K562 (cell line): ENCODE measurements at regions not wholly inside any gene's neighbourhood (a gene's known extent, or its start where the extent isn't known, plus 50 kb on each side); places are given as distances from the start of the nearest gene placed in this dataset.
A peak's percentile ranks its signal among the peaks of the same experiment; 100 is the strongest.

Source experiments
- ATAC-seq: fragments of 200-7000 bp; cut with Tn5 transposase; 3 replicates; pipeline ENCODE4 v1.9.1; 2020; ENCODE audit warnings: moderate library complexity
- BruUV-seq: library from RNA; stranded (reverse); fragments of 400-500 nt; replicated peaks from 2 replicates; lab custom pipeline; 2021; lab: Mats Ljungman, UMichigan
- CTCF ChIA-PET: fragments of 300-600 bp; formaldehyde crosslinking; extraction: SDS; loops from one replicate; lab custom pipeline; 2021; ENCODE audit warnings: low intra/inter-chr PET ratio; lab: Yijun Ruan, JAX
- POLR2A ChIA-PET: fragments of 300-600, 350-650 bp; sonication (Branson Sonifier 250); formaldehyde crosslinking; extraction: SDS; loops from one replicate; lab custom pipeline; 2021; ENCODE audit warnings: antibody characterized with exemption, inconsistent platforms; lab: Yijun Ruan, JAX
- DNase-seq, 4 experiments: peaks; one replicate each; pipeline versions ENCODE4 v3.0.0 to v3.0.0-alpha.2; 2011 to 2018; ENCODE audit warnings: low spot score in 3 of 4, mixed read lengths in 3 of 4; ENCODE audit errors: extremely low read depth in 1 of 4
- FAIRE-seq: peaks from 2 replicates; lab custom pipeline; 2011; peaks lifted over from hg19 to GRCh38; lab: Jason Lieb, UNC
- H2AFZ ChIP-seq: 2 replicates; pipeline ENCODE4 v1.6.0; 2011; ENCODE audit warnings: low read depth, low read length, control low read depth, inconsistent platforms
- H3K27ac ChIP-seq: fragments of 200-600 bp; 3 replicates; pipeline ENCODE4 v1.8.0; 2011; ENCODE audit warnings: low read depth, mild to moderate bottlenecking, control low read depth, inconsistent platforms, low read length, moderate library complexity, mixed read lengths; ENCODE audit errors: extremely low read depth
- H3K27me3 ChIP-seq, 2 experiments: fragments of 300-600 bp in 1 of 2; 2 replicates in 1 of 2; 3 replicates in 1 of 2; pipeline versions ENCODE4 v1.6.0 to v1.8.0; 2011; ENCODE audit warnings: inconsistent platforms in 2 of 2, low read length in 2 of 2, mild to moderate bottlenecking in 1 of 2, mixed read lengths in 1 of 2, moderate library complexity in 1 of 2; ENCODE audit not compliant: control insufficient read depth in 2 of 2, insufficient read depth in 2 of 2
- H3K36me3 ChIP-seq: fragments of 300-600 bp; 3 replicates; pipeline ENCODE4 v1.8.0; 2011; ENCODE audit warnings: mild to moderate bottlenecking, low read length, inconsistent platforms; ENCODE audit not compliant: control insufficient read depth, insufficient read depth
- H3K4me1 ChIP-seq, 2 experiments: fragments of 200-600 bp in 1 of 2; replicated peaks in 1 of 2; 2 replicates in 1 of 2; 3 replicates in 1 of 2; pipeline versions ENCODE4 v1.5.1 to v1.8.0; 2011; ENCODE audit warnings: inconsistent platforms in 2 of 2, low read length in 2 of 2, mild to moderate bottlenecking in 1 of 2, mixed read lengths in 1 of 2, moderate library complexity in 1 of 2; ENCODE audit not compliant: control insufficient read depth in 2 of 2, insufficient read depth in 2 of 2
- H3K4me2 ChIP-seq: 2 replicates; pipeline ENCODE4 v1.6.1; 2011; ENCODE audit warnings: low read length, control low read depth, inconsistent platforms, mixed read lengths; ENCODE audit not compliant: insufficient read depth
- H3K4me3 ChIP-seq: fragments of 200-600 bp; sonication (generic), shearing (Covaris generic); 2 replicates; pipeline ENCODE4 v1.5.1; 2016; ENCODE audit warnings: control low read depth, inconsistent platforms
- H3K79me2 ChIP-seq: fragments of 200-600 bp; 3 replicates; pipeline ENCODE4 v1.8.0; 2011; ENCODE audit warnings: low read length, inconsistent platforms; ENCODE audit not compliant: control insufficient read depth, insufficient read depth
- H3K9ac ChIP-seq, 2 experiments: 2 replicates each; pipeline versions ENCODE4 v1.6.0 to v1.6.1; 2011; ENCODE audit warnings: low read depth in 2 of 2, low read length in 2 of 2, control low read depth in 1 of 2, inconsistent platforms in 1 of 2, mild to moderate bottlenecking in 1 of 2, mixed read lengths in 1 of 2; ENCODE audit not compliant: insufficient read depth in 1 of 2
- H3K9me1 ChIP-seq: one replicate; pipeline ENCODE4 v1.6.0; 2011; ENCODE audit warnings: inconsistent platforms, mild to moderate bottlenecking, low read length, moderate library complexity; ENCODE audit not compliant: control insufficient read depth, insufficient read depth
- H3K9me3 ChIP-seq: replicated peaks from 2 replicates; pipeline ENCODE4 v1.5.1; 2011; ENCODE audit warnings: low read depth, low read length, inconsistent platforms; ENCODE audit not compliant: control insufficient read depth, insufficient read depth
- H4K20me1 ChIP-seq: replicated peaks from 2 replicates; pipeline ENCODE4 v1.6.1; 2011; ENCODE audit warnings: low read length, inconsistent platforms, mixed read lengths; ENCODE audit not compliant: control insufficient read depth, insufficient read depth
- IFI16 ChIP-seq: fragments of 250-450 bp; sonication (Bioruptor Pico); IDR thresholded peaks from 2 replicates; pipeline ENCODE4 v2.1.2; 2022; ENCODE audit warnings: mild to moderate bottlenecking, inconsistent platforms
- MAFK ChIP-seq: IDR thresholded peaks from 2 replicates; pipeline ENCODE4 v1.6.1; 2011; ENCODE audit warnings: low read length, improper control_type of control experiment
- XRCC5 ChIP-seq: fragments of 200-400 bp; formaldehyde crosslinking; IDR thresholded peaks from 2 replicates; pipeline ENCODE4 v1.6.1; 2017; ENCODE audit warnings: low read depth, mild to moderate bottlenecking, low read length
- ZBTB7A ChIP-seq: IDR thresholded peaks from 2 replicates; pipeline ENCODE4 v1.6.1; 2011; ENCODE audit warnings: low read depth, mild to moderate bottlenecking, low read length, moderate library complexity, borderline replicate concordance; ENCODE audit not compliant: control insufficient read depth
- ZFP1 ChIP-seq: fragments of 450-650 bp; formaldehyde crosslinking; IDR thresholded peaks from 2 replicates; pipeline ENCODE4 v1.4.0; 2020; ENCODE audit warnings: mild to moderate bottlenecking, mixed read lengths
- ZKSCAN3 ChIP-seq: fragments of 250-450 bp; sonication (Bioruptor Pico); IDR thresholded peaks from 2 replicates; pipeline ENCODE4 v1.4.0; 2020
- ZNF134 ChIP-seq: fragments of 250-450 bp; sonication (Bioruptor Pico); conservative IDR thresholded peaks from 2 replicates; pipeline ENCODE4 v1.4.0; 2020
- ZNF316 ChIP-seq: fragments of 450-650 bp; IDR thresholded peaks from 2 replicates; pipeline ENCODE4 v1.6.1; 2016
- WGBS: fragments of 100-300 bp; shearing (Covaris generic); methylation state at CpG from one replicate; pipeline ENCODE4 v1.1.6; 2016; ENCODE audit warnings: low coverage, mixed read lengths; ENCODE audit not compliant: insufficient coverage; ENCODE audit errors: missing lambda C conversion rate; 5-methylcytosine and 5-hydroxymethylcytosine counted together
- in situ Hi-C: fragments of 300-500 bp; cut with MboI; formaldehyde crosslinking; loops from 4 replicates; pipeline ENCODE4 v1.15.0; 2018; ENCODE audit warnings: inconsistent platforms, mixed read lengths
- intact Hi-C: fragments of 100-400 bp; cut with micrococcal nuclease; formaldehyde crosslinking; loops from 2 replicates; pipeline ENCODE4 v1.14.2; 2022
- TF ChIP-seq, protein P1 (sequence below): fragments of 250-450 bp; sonication (Bioruptor Pico); IDR thresholded peaks from 2 replicates; pipeline ENCODE4 v1.4.0; 2020; ENCODE audit warnings: borderline replicate concordance
- TF ChIP-seq, protein P2 (sequence below): sonication (generic); formaldehyde crosslinking; IDR thresholded peaks from 2 replicates; pipeline ENCODE4 v1.5.0; 2020; ENCODE audit warnings: missing genetic modification reagents
- TF ChIP-seq, protein P3 (sequence below): fragments of 250-450 bp; sonication (Bioruptor Pico); IDR thresholded peaks from 2 replicates; pipeline ENCODE4 v1.4.0; 2020; ENCODE audit warnings: mild to moderate bottlenecking

DNA sequence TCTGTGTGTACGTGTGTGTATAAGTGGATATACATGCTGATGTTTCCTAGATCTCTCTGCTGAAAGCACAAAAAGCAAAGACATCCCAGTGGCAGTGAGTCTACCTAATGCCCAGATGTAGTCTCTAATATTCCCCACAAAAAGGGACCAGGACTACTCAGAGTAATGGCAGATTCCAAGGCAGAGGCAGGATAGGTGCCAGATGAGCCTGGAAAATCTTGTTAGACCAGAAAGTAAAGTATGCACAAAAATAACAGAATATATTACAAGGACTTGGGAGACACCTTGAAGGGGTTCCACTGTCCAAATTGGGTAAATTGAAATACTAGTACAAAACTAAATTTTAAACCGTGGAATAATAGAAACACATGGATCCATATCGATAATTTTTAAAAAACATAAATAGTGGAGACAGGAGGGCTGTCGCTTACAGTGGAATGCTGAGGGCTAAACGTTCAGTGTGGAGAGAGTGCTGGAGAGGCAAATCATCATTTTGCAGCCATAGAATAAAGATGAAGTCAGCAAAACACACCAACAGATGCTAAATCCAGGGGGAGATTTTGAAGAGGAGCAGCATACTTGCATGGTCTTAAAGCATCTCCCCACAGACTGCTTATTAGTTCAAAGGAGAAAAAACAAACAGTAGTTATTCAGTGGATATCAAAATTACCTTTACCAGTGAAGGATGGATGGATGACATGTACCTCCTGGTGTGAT is 123.4 kb upstream of the TSPAN5 start:
- Histone ChIP-seq H4K20me1 (no peaks in the 10 kb centered on the region), H3K9me3 (no peaks in the 10 kb centered on the region), H3K27ac (no peak overlapping the region), H3K4me1 (peaks cover 9 to 17% of the 10 kb centered on the region in 2 experiments; a peak in 4 of 5 replicates), H3K4me3 (no peak overlapping the region), H3K79me2 (no peaks in the 10 kb centered on the region), H3K27me3 (peaks cover 0 to 5% of the 10 kb centered on the region in 2 experiments; a peak in 1 of 5 replicates), H3K36me3 (no peaks in the 10 kb centered on the region), H3K9me1 (no peaks in the 10 kb centered on the region), H3K4me2 (no peak overlapping the region), H2AFZ (no peak overlapping the region), H3K9ac (no peak overlapping the region)
- no peak for DNase-seq
- no TSS peak for BruUV-seq
- 24% methylated on average over 5 of the region's 5 CpGs for WGBS
- CTCF ChIA-PET: no interaction called here
- TF ChIP-seq MAFK (0 out of 2 replicates have a peak, but pooled peaks have one; percentile 6), ZNF316 (peak; percentile 50), XRCC5 (no peak)
- FAIRE-seq: no peak
- ATAC-seq: no peak
- in situ Hi-C loops (no loop called here), intact Hi-C loops (loop anchor here (5.0 to 10.0 kb wide), 2 partner anchors 56 to 143 kb away; partner anchors contain the start of gene EIF4E)
- POLR2A ChIA-PET: interaction anchor here (1.7 kb wide), 1 partner anchor 10 kb away, joined by 11 read pairs; no protein-coding TSS in a partner anchor

DNA sequence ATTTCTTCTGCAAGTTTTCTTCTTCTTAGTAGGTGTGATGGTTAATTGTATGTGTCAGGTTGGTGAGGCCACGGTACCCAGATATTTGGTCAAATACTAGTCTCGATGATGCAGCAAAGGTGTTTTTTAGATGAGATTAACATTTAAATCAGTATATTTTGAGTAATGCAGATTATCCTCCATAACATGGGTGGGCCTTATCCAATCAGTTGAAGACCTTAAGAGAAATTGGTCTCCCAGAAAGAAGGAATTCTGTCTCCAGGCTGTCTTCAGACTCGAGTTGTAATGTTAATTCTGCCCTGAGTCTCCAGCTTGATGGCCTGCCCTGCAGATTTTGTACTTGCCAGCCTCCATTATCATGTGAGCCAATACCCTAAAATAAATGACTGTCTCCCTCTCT is 122.5 kb upstream of the TSPAN5 start:
- no peak for FAIRE-seq
- no peak overlapping the region for H2AFZ ChIP-seq
- no peaks in the 10 kb centered on the region for H3K9me1 ChIP-seq
- no TSS peak for BruUV-seq
- no peak for DNase-seq
- intact Hi-C loops: loop anchor here (1.0 to 10.0 kb wide), 3 partner anchors 20 to 144 kb away; partner anchors contain the start of gene EIF4E
- no peaks in the 10 kb centered on the region for H3K36me3 ChIP-seq
- ChIA-PET CTCF (no interaction called here), POLR2A (interaction anchor here (1.0 to 1.9 kb wide), 3 partner anchors 9 to 149 kb away, joined by 6 to 11 read pairs (median 9); partner anchors contain the start of gene EIF4E)
- in situ Hi-C loops: no loop called here
- WGBS: 24% methylated on average over 3 of the region's 3 CpGs
- no peaks in the 10 kb centered on the region for H3K9me3 ChIP-seq
- H3K9ac ChIP-seq: no peak overlapping the region
- peaks cover 9 to 17% of the 10 kb centered on the region in 2 experiments; a peak in 4 of 5 replicates for H3K4me1 ChIP-seq
- no peak overlapping the region for H3K4me2 ChIP-seq
- no peak overlapping the region for H3K27ac ChIP-seq
- ATAC-seq: no peak
- H3K4me3 ChIP-seq: no peak overlapping the region
- H3K27me3 ChIP-seq: peaks cover 0 to 5% of the 10 kb centered on the region in 2 experiments; a peak in 1 of 5 replicates
- H4K20me1 ChIP-seq: no peaks in the 10 kb centered on the region
- H3K79me2 ChIP-seq: no peaks in the 10 kb centered on the region
- no peak for TF ChIP-seq ZFP1 (CRISPR knock-in tag)
- no peak for TF ChIP-seq ZKSCAN3 (CRISPR knock-in tag)
- TF ChIP-seq, protein P1, sequence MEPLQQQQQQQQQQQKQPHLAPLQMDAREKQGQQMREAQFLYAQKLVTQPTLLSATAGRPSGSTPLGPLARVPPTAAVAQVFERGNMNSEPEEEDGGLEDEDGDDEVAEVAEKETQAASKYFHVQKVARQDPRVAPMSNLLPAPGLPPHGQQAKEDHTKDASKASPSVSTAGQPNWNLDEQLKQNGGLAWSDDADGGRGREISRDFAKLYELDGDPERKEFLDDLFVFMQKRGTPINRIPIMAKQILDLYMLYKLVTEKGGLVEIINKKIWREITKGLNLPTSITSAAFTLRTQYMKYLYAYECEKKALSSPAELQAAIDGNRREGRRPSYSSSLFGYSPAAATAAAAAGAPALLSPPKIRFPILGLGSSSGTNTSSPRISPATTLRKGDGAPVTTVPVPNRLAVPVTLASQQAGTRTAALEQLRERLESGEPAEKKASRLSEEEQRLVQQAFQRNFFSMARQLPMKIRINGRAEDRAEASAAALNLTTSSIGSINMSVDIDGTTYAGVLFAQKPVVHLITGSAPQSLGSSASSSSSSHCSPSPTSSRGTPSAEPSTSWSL (CRISPR knock-in tag): no peak
- TF ChIP-seq ZBTB7A: no peak
- TF ChIP-seq IFI16 (CRISPR knock-in tag): no peak
- TF ChIP-seq, protein P2, sequence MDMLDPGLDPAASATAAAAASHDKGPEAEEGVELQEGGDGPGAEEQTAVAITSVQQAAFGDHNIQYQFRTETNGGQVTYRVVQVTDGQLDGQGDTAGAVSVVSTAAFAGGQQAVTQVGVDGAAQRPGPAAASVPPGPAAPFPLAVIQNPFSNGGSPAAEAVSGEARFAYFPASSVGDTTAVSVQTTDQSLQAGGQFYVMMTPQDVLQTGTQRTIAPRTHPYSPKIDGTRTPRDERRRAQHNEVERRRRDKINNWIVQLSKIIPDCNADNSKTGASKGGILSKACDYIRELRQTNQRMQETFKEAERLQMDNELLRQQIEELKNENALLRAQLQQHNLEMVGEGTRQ (CRISPR knock-in tag): no peak
- TF ChIP-seq, protein P3, sequence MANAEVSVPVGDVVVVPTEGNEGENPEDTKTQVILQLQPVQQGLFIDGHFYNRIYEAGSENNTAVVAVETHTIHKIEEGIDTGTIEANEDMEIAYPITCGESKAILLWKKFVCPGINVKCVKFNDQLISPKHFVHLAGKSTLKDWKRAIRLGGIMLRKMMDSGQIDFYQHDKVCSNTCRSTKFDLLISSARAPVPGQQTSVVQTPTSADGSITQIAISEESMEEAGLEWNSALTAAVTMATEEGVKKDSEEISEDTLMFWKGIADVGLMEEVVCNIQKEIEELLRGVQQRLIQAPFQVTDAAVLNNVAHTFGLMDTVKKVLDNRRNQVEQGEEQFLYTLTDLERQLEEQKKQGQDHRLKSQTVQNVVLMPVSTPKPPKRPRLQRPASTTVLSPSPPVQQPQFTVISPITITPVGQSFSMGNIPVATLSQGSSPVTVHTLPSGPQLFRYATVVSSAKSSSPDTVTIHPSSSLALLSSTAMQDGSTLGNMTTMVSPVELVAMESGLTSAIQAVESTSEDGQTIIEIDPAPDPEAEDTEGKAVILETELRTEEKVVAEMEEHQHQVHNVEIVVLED (CRISPR knock-in tag): no peak
- peak; percentile 97 for TF ChIP-seq ZNF134 (CRISPR knock-in tag)
